ENCODE measurements at regions not wholly inside any gene's neighbourhood (a gene's known extent, or its start where the extent isn't known, plus 50 kb on each side); places are given as distances from the start of the nearest gene placed in this dataset.

DNA sequence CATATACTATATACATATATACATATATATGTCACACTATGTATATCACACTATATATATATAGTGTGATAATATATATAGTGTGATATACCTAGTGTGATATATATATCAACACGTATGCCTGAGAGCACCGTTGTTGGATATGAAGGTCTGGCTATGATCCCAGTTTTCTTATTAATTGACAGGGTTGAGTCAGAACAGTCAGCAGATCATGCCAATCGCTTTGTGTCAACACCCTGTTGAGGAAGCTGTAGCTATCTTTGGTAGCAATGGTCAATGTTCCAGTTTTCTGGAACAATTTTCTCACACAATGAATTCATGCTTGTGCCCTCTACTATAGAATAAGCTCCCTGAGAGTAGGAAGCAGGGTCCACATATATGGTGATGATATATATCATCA is 496.0 kb upstream of the AGA start:
- Histone ChIP-seq H2BK20ac (ENCODE audit: low read depth, low read length) (no peak overlapping the region), H3K4me1 (ENCODE audit: control insufficient read depth, insufficient read depth, low read length) (no peaks in the 10 kb centered on the region), H3K36me3 (ENCODE audit: control insufficient read depth, insufficient read depth, low read length) (no peaks in the 10 kb centered on the region), H3K4me3 (ENCODE audit: insufficient read depth, low read depth, low read length) (no peak overlapping the region), H2BK5ac (ENCODE audit: low read depth, low read length, poor library complexity, severe bottlenecking) (no peak overlapping the region), H4K91ac (ENCODE audit: insufficient read depth, low read depth, low read length) (no peak overlapping the region), H3K4me2 (ENCODE audit: low read depth, low read length) (no peak overlapping the region), H2AK9ac (replicated peaks; ENCODE audit: low read depth, low read length, poor library complexity) (no peak overlapping the region), H3K9me1 (ENCODE audit: insufficient read depth, low read length) (no peaks in the 10 kb centered on the region), H3K79me1 (ENCODE audit: low read depth in 1 of 2, low read length in 2 of 2) (no peaks in the 10 kb centered on the region), H3K14ac (replicated peaks; ENCODE audit: low read depth, low read length) (no peak overlapping the region), H4K20me1 (ENCODE audit: insufficient read depth, low read length) (no peaks in the 10 kb centered on the region), H3K4ac (ENCODE audit: low read depth, low read length) (no peak overlapping the region), H4K5ac (ENCODE audit: low read depth, low read length) (no peak overlapping the region), H2BK15ac (ENCODE audit: low read depth, low read length) (no peak overlapping the region), H2AK5ac (ENCODE audit: low read depth, low read length) (no peak overlapping the region), H3K9ac (ENCODE audit: low read depth, low read length) (no peak overlapping the region), H3K18ac (ENCODE audit: low read depth, low read length) (no peak overlapping the region), H3K9me3 (ENCODE audit: control insufficient read depth, insufficient read depth, low read length) (no peaks in the 10 kb centered on the region), H3K56ac (ENCODE audit: extremely low read depth, insufficient read depth, low read length) (no peak overlapping the region), H4K8ac (ENCODE audit: low read depth in 2 of 2, low read length in 2 of 2) (no peak overlapping the region), H3K27me3 (ENCODE audit: control insufficient read depth, insufficient read depth, low read length) (no peaks in the 10 kb centered on the region), H3K23ac (ENCODE audit: low read depth, low read length) (no peak overlapping the region), H3K27ac (ENCODE audit: insufficient read depth, low read length) (no peak overlapping the region), H2AFZ (replicated peaks; ENCODE audit: low read length, poor library complexity) (no peak overlapping the region), H2BK120ac (ENCODE audit: low read depth, low read length) (no peak overlapping the region)
- dilution Hi-C loops (cut with HindIII; ENCODE audit: low sequenced_read_pairs, unreplicated experiment) (no loop called here), in situ Hi-C loops (cut with MboI; ENCODE audit: low sequenced_read_pairs) (no loop called here), intact Hi-C loops (cut with micrococcal nuclease) (no loop called here)
- no peak for TF ChIP-seq MAZ (IDR thresholded peaks at IDR 0.05; ENCODE audit: borderline replicate concordance, low read depth, low read length)
- no peak for TF ChIP-seq MAFK (IDR thresholded peaks at IDR 0.05; ENCODE audit: low read depth, low read length)
- TF ChIP-seq RFX5 (IDR thresholded peaks at IDR 0.05; ENCODE audit: low read depth, low read length): no peak
- no peak for TF ChIP-seq RAD21 (IDR thresholded peaks at IDR 0.05; ENCODE audit: low read length)
- TF ChIP-seq RCOR1 (IDR thresholded peaks at IDR 0.05; ENCODE audit: insufficient replicate concordance, low read length): no peak
- TF ChIP-seq CHD1 (IDR thresholded peaks at IDR 0.05; ENCODE audit: low read depth, low read length): no peak
- no peak for TF ChIP-seq FOS (IDR thresholded peaks at IDR 0.05; ENCODE audit: low read depth, low read length)
- TF ChIP-seq BHLHE40 (IDR thresholded peaks at IDR 0.05; ENCODE audit: low read depth, low read length): no peak
- no peak for TF ChIP-seq CEBPB (IDR thresholded peaks at IDR 0.05; ENCODE audit: low read depth, low read length)
- TF ChIP-seq SMC3 (IDR thresholded peaks at IDR 0.05; ENCODE audit: low read depth, low read length): no peak
- TF ChIP-seq MXI1 (IDR thresholded peaks at IDR 0.05; ENCODE audit: borderline replicate concordance, low read depth, low read length): no peak
- TF ChIP-seq, protein P1, sequence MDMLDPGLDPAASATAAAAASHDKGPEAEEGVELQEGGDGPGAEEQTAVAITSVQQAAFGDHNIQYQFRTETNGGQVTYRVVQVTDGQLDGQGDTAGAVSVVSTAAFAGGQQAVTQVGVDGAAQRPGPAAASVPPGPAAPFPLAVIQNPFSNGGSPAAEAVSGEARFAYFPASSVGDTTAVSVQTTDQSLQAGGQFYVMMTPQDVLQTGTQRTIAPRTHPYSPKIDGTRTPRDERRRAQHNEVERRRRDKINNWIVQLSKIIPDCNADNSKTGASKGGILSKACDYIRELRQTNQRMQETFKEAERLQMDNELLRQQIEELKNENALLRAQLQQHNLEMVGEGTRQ (IDR thresholded peaks at IDR 0.05; ENCODE audit: low read depth, low read length): no peak
- no peak for TF ChIP-seq NFE2L2 (IDR thresholded peaks at IDR 0.05; ENCODE audit: low read depth, low read length)
- TF ChIP-seq, protein P2, sequence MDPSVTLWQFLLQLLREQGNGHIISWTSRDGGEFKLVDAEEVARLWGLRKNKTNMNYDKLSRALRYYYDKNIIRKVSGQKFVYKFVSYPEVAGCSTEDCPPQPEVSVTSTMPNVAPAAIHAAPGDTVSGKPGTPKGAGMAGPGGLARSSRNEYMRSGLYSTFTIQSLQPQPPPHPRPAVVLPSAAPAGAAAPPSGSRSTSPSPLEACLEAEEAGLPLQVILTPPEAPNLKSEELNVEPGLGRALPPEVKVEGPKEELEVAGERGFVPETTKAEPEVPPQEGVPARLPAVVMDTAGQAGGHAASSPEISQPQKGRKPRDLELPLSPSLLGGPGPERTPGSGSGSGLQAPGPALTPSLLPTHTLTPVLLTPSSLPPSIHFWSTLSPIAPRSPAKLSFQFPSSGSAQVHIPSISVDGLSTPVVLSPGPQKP (IDR thresholded peaks at IDR 0.05; ENCODE audit: borderline replicate concordance, low read depth, low read length): no peak
- no peak for TF ChIP-seq POLR2A (IDR thresholded peaks at IDR 0.05; ENCODE audit: low read depth, low read length)
- TF ChIP-seq, protein P3, sequence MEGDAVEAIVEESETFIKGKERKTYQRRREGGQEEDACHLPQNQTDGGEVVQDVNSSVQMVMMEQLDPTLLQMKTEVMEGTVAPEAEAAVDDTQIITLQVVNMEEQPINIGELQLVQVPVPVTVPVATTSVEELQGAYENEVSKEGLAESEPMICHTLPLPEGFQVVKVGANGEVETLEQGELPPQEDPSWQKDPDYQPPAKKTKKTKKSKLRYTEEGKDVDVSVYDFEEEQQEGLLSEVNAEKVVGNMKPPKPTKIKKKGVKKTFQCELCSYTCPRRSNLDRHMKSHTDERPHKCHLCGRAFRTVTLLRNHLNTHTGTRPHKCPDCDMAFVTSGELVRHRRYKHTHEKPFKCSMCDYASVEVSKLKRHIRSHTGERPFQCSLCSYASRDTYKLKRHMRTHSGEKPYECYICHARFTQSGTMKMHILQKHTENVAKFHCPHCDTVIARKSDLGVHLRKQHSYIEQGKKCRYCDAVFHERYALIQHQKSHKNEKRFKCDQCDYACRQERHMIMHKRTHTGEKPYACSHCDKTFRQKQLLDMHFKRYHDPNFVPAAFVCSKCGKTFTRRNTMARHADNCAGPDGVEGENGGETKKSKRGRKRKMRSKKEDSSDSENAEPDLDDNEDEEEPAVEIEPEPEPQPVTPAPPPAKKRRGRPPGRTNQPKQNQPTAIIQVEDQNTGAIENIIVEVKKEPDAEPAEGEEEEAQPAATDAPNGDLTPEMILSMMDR (conservative IDR thresholded peaks at IDR 0.05; ENCODE audit: low read depth, low read length): no peak
- POLR2A ChIA-PET (ENCODE audit: unreplicated experiment): no interaction called here
- CTCF ChIA-PET: no interaction called here
- no CpG with 5 or more reads among the region's 3 CpGs for WGBS, 2 experiments (ENCODE audit: extremely low coverage in 2 of 2, insufficient read length in 1 of 2)
- BruUV-seq (replicated peaks): no TSS peak
- no peak for ATAC-seq (ENCODE audit: low read depth)
- no peak for DNase-seq

Measured in IMR-90 (cell line).